ENCODE measurements at regions not wholly inside any gene's neighbourhood (a gene's known extent, or its start where the extent isn't known, plus 50 kb on each side); places are given as distances from the start of the nearest gene placed in this dataset.

GRCh38 chr5:87152886-87153285 is 114.8 kb upstream of the RASA1 start:
- Histone ChIP-seq H3K4me3 (ENCODE audit: control insufficient read depth in 2 of 3, extremely low read depth in 1 of 3, insufficient read depth in 2 of 3, low read depth in 1 of 3, low read length in 3 of 3) (no peak overlapping the region), H3K27ac (ENCODE audit: control insufficient read depth, insufficient read depth, low read length) (no peak overlapping the region), H3K4me1 (ENCODE audit: control insufficient read depth, extremely low read depth, insufficient read depth, low read length) (peaks cover 13% of the 10 kb centered on the region), H3K79me2 (ENCODE audit: control insufficient read depth, insufficient read depth, low read length) (no peaks in the 10 kb centered on the region), H4K20me1 (ENCODE audit: control insufficient read depth, extremely low read depth, insufficient read depth, low read length) (no peaks in the 10 kb centered on the region), H3K9ac (ENCODE audit: control insufficient read depth, extremely low read depth, insufficient read depth, low read length) (no peak overlapping the region), H3K36me3 (ENCODE audit: control insufficient read depth in 2 of 2, extremely low read depth in 1 of 2, insufficient read depth in 2 of 2, low read length in 2 of 2) (no peaks in the 10 kb centered on the region), H3K4me2 (ENCODE audit: control insufficient read depth, extremely low read depth, insufficient read depth, low read depth, low read length) (no peak overlapping the region), H3K9me3 (ENCODE audit: control insufficient read depth, low read depth, low read length) (peaks cover 2% of the 10 kb centered on the region), H3K27me3 (ENCODE audit: control insufficient read depth, extremely low read depth, insufficient read depth, low read length) (no peaks in the 10 kb centered on the region), H2AFZ (ENCODE audit: control insufficient read depth, low read length) (no peak overlapping the region), H3K9me1 (ENCODE audit: control insufficient read depth, extremely low read depth, insufficient read depth, low read length) (no peaks in the 10 kb centered on the region)
- no peak for TF ChIP-seq CTCF (optimal IDR thresholded peaks at IDR 0.05 in 1 of 3, IDR thresholded peaks at IDR 0.05 in 1 of 3, conservative IDR thresholded peaks at IDR 0.05 in 1 of 3; ENCODE audit: extremely low read depth in 1 of 3, insufficient read depth in 2 of 3, low read length in 3 of 3)
- no peak for FAIRE-seq
- dilution Hi-C loops (cut with MboI; ENCODE audit: extremely low pct_ligation_motif_present, low sequenced_read_pairs) = no loop called here
- DNase-seq (ENCODE audit: low read depth, low spot score) = no peak

GRCh38 chr5:87154191-87154590 is 113.5 kb upstream of the RASA1 start:
- dilution Hi-C loops (cut with MboI; ENCODE audit: extremely low pct_ligation_motif_present, low sequenced_read_pairs) = no loop called here
- no peaks in the 10 kb centered on the region for H3K9me1 ChIP-seq (ENCODE audit: control insufficient read depth, extremely low read depth, insufficient read depth, low read length)

More at GRCh38 chr5:87154191-87154590, 113.5 kb upstream of the RASA1 start:
- H3K36me3 ChIP-seq (ENCODE audit: control insufficient read depth in 2 of 2, extremely low read depth in 1 of 2, insufficient read depth in 2 of 2, low read length in 2 of 2) = no peaks in the 10 kb centered on the region
- FAIRE-seq (no peak), DNase-seq (ENCODE audit: low read depth, low spot score) (no peak)
- no peak overlapping the region for H3K4me3 ChIP-seq (ENCODE audit: control insufficient read depth in 2 of 3, extremely low read depth in 1 of 3, insufficient read depth in 2 of 3, low read depth in 1 of 3, low read length in 3 of 3)
- peaks cover 2% of the 10 kb centered on the region for H3K9me3 ChIP-seq (ENCODE audit: control insufficient read depth, low read depth, low read length)
- H3K27ac ChIP-seq (ENCODE audit: control insufficient read depth, insufficient read depth, low read length) = no peak overlapping the region
- H4K20me1 ChIP-seq (ENCODE audit: control insufficient read depth, extremely low read depth, insufficient read depth, low read length) = no peaks in the 10 kb centered on the region
- no peaks in the 10 kb centered on the region for H3K79me2 ChIP-seq (ENCODE audit: control insufficient read depth, insufficient read depth, low read length)
- H2AFZ ChIP-seq (ENCODE audit: control insufficient read depth, low read length) = peak overlapping the region; percentile 27
- H3K9ac ChIP-seq (ENCODE audit: control insufficient read depth, extremely low read depth, insufficient read depth, low read length) = no peak overlapping the region
- no peak overlapping the region for H3K4me2 ChIP-seq (ENCODE audit: control insufficient read depth, extremely low read depth, insufficient read depth, low read depth, low read length)
- TF ChIP-seq CTCF (optimal IDR thresholded peaks at IDR 0.05 in 1 of 3, IDR thresholded peaks at IDR 0.05 in 1 of 3, conservative IDR thresholded peaks at IDR 0.05 in 1 of 3; ENCODE audit: extremely low read depth in 1 of 3, insufficient read depth in 2 of 3, low read length in 3 of 3) = no peak
- TF ChIP-seq EZH2 (IDR thresholded peaks at IDR 0.05; ENCODE audit: low read length) = no peak
- H3K4me1 ChIP-seq (ENCODE audit: control insufficient read depth, extremely low read depth, insufficient read depth, low read length) = peaks cover 18% of the 10 kb centered on the region
- H3K27me3 ChIP-seq (ENCODE audit: control insufficient read depth, extremely low read depth, insufficient read depth, low read length) = no peaks in the 10 kb centered on the region
